Fibroblast of pulmonary artery (primary cell): ENCODE measurements at regions not wholly inside any gene's neighbourhood (a gene's known extent, or its start where the extent isn't known, plus 50 kb on each side); places are given as distances from the start of the nearest gene placed in this dataset.
"Not testable (repeated sequence)": the region's sequence is repeated elsewhere in the genome, so short reads cannot be mapped to it uniquely, and the experiment has no call there.

ENCODE experiments used
- DNase-seq: peaks from one replicate; pipeline ENCODE4 v3.0.0-alpha.2; 2010; ENCODE audit warnings: low read depth
- H3K4me3 ChIP-seq: replicated peaks from 2 replicates; pipeline ENCODE4 v1.5.1; 2011; ENCODE audit warnings: low read depth, mild to moderate bottlenecking, control low read depth, low read length, moderate library complexity
- TF ChIP-seq, protein P1 (sequence below): IDR thresholded peaks from 2 replicates; pipeline ENCODE4 v1.5.1; 2011; ENCODE audit warnings: mild to moderate bottlenecking, control low read depth, low read length, inconsistent platforms; ENCODE audit errors: missing control alignments

DNA sequence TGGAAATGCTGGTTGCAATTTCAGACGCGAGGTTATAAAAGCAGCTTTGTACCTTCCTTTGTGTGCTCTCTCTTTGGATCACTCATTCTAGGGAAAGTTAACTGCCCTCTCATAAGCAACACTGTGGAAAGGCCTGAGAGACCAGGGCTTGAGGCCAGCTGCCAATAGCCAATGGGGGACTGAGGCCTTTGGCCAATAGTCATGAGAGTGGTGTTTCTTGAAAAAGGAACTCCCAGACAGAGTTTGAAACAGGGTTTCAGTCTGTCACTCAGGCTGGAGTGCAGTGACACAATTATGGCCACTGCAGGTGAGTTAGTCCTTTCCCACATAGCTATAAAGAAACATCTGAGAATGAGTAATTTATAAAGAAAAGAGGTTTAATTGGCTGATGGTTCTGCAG lies 524.7 kb upstream of the SMIM31 start:
- no peak overlapping the region for H3K4me3 ChIP-seq
- DNase-seq = no peak
- TF ChIP-seq, protein P1, sequence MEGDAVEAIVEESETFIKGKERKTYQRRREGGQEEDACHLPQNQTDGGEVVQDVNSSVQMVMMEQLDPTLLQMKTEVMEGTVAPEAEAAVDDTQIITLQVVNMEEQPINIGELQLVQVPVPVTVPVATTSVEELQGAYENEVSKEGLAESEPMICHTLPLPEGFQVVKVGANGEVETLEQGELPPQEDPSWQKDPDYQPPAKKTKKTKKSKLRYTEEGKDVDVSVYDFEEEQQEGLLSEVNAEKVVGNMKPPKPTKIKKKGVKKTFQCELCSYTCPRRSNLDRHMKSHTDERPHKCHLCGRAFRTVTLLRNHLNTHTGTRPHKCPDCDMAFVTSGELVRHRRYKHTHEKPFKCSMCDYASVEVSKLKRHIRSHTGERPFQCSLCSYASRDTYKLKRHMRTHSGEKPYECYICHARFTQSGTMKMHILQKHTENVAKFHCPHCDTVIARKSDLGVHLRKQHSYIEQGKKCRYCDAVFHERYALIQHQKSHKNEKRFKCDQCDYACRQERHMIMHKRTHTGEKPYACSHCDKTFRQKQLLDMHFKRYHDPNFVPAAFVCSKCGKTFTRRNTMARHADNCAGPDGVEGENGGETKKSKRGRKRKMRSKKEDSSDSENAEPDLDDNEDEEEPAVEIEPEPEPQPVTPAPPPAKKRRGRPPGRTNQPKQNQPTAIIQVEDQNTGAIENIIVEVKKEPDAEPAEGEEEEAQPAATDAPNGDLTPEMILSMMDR = no peak

DNA sequence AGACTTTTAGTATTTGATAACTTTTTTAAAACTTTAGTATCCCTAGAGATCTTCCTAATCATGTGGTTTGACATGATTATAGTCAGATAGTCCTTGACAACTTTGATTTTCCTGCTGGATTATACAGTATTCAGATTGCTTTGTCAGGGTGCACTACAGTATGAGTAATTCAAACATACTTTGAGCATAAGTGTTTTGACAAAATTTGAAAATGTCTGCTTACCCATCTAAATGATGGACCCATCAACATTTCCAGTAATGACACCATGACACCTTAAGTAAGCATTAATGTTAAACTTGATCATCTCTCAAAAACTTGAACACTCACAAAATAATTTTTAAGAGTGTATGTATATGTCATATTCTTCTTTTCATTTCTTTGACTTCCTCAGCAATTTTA lies 514.5 kb upstream of the SMIM31 start:
- H3K4me3 ChIP-seq = no peak overlapping the region
- TF ChIP-seq, protein P1 = no peak
- DNase-seq = no peak

DNA sequence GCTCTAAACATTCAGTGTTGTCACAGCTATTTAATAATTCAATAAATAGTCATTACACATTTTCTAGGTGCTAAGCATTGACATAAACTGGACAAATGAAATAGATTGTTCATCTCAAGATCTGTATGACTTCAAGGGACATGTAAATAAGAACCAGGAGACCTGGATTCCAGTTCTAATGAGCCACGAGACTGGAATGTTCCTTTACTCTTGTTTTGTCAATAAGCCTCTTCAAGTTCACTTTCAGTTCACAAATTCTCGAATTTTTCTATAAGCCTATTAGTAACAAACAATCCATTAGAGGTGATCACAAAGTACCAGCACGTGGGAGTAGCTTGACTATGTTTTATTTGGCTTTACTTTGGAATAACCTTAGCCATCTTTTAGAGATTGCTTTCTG lies 514.0 kb upstream of the SMIM31 start:
- no peak for DNase-seq
- H3K4me3 ChIP-seq = no peak overlapping the region
- TF ChIP-seq, protein P1 = no peak

DNA sequence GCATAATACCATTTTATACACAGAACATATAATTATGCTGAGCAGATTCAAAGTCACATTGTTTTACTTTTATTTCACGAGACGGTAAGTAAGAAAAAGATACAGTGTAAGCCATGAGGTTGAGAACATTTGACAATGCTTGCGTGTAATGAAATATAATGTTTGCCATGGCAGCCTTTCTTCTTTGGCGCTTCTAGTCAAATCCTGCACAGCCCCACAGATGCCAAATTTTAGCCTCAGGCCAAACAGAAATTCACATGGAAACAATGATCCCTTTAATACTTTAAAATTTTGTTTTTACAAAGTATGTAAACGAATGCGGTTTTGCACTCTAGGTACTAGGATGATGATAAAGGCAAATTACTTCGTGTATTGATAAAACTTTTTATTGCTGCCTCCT lies 502.7 kb upstream of the SMIM31 start:
- no peak for DNase-seq
- H3K4me3 ChIP-seq = no peak overlapping the region
- TF ChIP-seq, protein P1 = no peak

DNA sequence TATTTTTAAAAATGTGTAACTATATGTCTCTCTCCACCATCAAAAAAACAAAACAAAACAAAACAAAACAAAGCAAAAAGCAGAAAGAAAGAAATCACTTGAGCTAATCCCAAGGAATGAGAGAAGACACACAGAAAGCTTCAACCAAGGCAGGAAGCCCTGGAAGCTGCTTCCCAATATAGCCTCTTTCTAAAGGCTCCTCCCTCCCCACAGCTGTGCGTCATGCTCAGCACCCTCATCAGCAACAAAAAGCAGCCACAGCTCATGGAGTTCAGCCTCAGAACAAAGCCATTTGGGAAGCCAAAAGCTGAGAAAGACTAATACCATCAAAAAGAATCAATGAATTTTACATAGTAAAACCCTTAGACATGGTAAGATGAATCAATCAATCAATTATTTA lies 501.6 kb upstream of the SMIM31 start:
- no peak overlapping the region for H3K4me3 ChIP-seq
- TF ChIP-seq, protein P1 = no peak
- no peak for DNase-seq

DNA sequence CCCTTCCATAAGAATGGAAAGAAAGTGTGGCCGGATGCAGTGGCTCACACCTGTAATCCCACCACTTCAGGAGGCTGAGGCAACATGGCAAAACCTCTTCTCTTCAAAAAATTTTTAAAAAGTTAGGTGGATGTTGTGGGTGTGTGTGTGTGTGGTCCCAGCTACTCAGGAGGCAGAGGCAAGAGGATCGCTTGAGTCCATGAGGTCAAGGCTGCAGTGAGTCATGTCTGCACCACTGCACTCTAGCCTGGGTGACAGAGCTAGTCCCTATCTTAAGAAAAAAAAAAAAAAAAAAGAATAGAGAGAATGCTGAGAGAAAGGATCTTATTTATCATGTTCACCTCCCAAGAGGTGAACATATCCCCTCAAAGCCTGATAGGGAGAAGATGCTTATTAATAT lies 492.1 kb upstream of the SMIM31 start:
- DNase-seq = no peak
- TF ChIP-seq, protein P1 = no peak
- no peak overlapping the region for H3K4me3 ChIP-seq

DNA sequence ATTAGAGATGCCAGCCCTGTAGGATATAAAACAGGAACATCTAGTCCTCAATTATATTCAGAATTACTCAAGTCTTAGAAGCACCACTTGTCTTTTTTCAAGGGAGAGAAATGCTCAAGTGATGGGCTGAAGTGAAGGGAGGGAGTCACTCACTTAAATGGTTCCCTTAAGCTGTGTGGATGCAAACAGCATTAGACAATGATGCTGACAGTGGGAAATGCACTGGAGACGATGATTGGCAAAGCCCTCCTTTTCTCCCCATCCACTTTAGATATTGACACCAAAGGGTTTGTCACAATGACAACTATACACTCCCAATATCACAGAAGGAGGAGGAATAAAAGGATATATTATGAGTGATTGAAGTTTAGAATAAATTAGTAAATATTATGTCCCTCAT lies 491.4 kb upstream of the SMIM31 start:
- H3K4me3 ChIP-seq, DNase-seq: not testable (repeated sequence)

DNA sequence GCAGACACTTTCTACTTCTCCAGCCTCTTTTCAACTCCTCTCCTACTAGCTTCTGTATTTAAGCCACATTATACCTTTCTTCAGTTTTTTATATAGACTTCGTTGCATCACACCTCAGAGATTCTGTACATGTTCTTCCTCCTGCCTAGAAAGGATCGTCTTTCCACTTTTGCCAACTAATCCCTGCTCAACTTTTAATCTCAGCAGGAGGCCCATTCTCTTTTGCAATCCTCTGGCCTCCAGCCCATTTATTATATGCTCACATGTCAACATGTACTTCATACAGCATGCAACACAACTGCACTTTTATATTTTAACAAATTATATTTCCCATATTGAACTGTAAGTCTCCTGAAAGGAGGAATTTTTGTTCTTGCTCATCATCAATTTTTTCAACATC lies 476.5 kb upstream of the SMIM31 start:
- not testable (repeated sequence) for DNase-seq, H3K4me3 ChIP-seq
